SK-N-SH treated with all-trans-retinoic acid at 6 μM for 48 hours (cell line): ENCODE measurements at regions not wholly inside any gene's neighbourhood (a gene's known extent, or its start where the extent isn't known, plus 50 kb on each side); places are given as distances from the start of the nearest gene placed in this dataset.

ENCODE experiments used
- BACH2 ChIP-seq: fragments of 250-450 bp; sonication (Bioruptor Pico); IDR thresholded peaks from 2 replicates; pipeline ENCODE4 v1.9.0; 2021; ENCODE audit warnings: mild to moderate bottlenecking, borderline replicate concordance
- CREB5 ChIP-seq: fragments of 250-450 bp; sonication (Bioruptor Pico); IDR thresholded peaks from 2 replicates; pipeline ENCODE4 v1.5.1; 2020; ENCODE audit warnings: low read depth, mild to moderate bottlenecking, moderate library complexity
- CSDC2 ChIP-seq: fragments of 250-450 bp; sonication (Bioruptor Pico); IDR thresholded peaks from 2 replicates; pipeline ENCODE4 v1.5.0; 2020; ENCODE audit warnings: mild to moderate bottlenecking, moderate library complexity
- ESRRG ChIP-seq: fragments of 250-450 bp; sonication (Bioruptor Pico); IDR thresholded peaks from 2 replicates; pipeline ENCODE4 v1.6.1; 2021; ENCODE audit warnings: mild to moderate bottlenecking
- GLIS3 ChIP-seq: fragments of 250-450 bp; sonication (Bioruptor Pico); IDR thresholded peaks from 2 replicates; pipeline ENCODE4 v1.5.0; 2020; ENCODE audit warnings: mild to moderate bottlenecking, moderate library complexity
- OSR1 ChIP-seq: fragments of 250-450 bp; sonication (Bioruptor Pico); IDR thresholded peaks from 2 replicates; pipeline ENCODE4 v1.8.0; 2022; ENCODE audit warnings: moderate library complexity, mild to moderate bottlenecking, inconsistent platforms
- RARB ChIP-seq: fragments of 250-450 bp; sonication (Bioruptor Pico); IDR thresholded peaks from 2 replicates; pipeline ENCODE4 v1.8.0; 2021; ENCODE audit warnings: mild to moderate bottlenecking, moderate library complexity
- TCF4 ChIP-seq: fragments of 250-450 bp; sonication (Bioruptor Pico); IDR thresholded peaks from 2 replicates; pipeline ENCODE4 v1.8.0; 2021; ENCODE audit warnings: mild to moderate bottlenecking, moderate library complexity, borderline replicate concordance
- ZFP3 ChIP-seq: fragments of 250-450 bp; sonication (Bioruptor Pico); IDR thresholded peaks from 2 replicates; pipeline ENCODE4 v1.5.0; 2020; ENCODE audit warnings: mild to moderate bottlenecking, moderate library complexity
- ZFP30 ChIP-seq: fragments of 450-650 bp; formaldehyde crosslinking; IDR thresholded peaks from 2 replicates; pipeline ENCODE4 v1.5.0; 2022; ENCODE audit warnings: mild to moderate bottlenecking, moderate library complexity
- TF ChIP-seq, protein P1 (sequence below): fragments of 250-450 bp; sonication (Bioruptor Pico); IDR thresholded peaks from 2 replicates; pipeline ENCODE4 v1.8.0; 2020; ENCODE audit warnings: mild to moderate bottlenecking, moderate library complexity, borderline replicate concordance

DNA sequence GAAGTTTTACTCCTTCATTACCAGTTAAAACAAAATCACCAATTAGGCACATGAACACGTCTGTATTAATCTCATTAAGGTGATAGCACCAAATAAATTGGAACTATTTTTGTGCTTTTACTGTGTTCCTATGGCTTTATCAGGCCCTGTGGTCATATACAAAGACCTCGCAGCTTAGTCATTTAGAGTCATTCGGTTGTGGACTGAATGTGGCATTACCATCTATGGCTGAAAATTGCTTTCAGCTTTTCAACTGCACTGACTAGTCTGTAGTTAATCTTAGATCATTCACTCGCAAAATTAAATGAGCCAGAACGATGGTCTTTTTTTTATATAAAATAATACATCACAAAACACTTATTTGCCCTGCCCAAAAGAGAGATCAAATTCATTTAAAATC, 601.7 kb downstream of the NR4A2 start:
- TF ChIP-seq ESRRG (no peak), BACH2 (CRISPR knock-in tag) (no peak), CREB5 (no peak), TCF4 (CRISPR knock-in tag) (no peak), GLIS3 (CRISPR knock-in tag) (no peak), ZFP30 (no peak), RARB (no peak), CSDC2 (CRISPR knock-in tag) (no peak), ZFP3 (CRISPR knock-in tag) (no peak), OSR1 (no peak)
- TF ChIP-seq, protein P1, sequence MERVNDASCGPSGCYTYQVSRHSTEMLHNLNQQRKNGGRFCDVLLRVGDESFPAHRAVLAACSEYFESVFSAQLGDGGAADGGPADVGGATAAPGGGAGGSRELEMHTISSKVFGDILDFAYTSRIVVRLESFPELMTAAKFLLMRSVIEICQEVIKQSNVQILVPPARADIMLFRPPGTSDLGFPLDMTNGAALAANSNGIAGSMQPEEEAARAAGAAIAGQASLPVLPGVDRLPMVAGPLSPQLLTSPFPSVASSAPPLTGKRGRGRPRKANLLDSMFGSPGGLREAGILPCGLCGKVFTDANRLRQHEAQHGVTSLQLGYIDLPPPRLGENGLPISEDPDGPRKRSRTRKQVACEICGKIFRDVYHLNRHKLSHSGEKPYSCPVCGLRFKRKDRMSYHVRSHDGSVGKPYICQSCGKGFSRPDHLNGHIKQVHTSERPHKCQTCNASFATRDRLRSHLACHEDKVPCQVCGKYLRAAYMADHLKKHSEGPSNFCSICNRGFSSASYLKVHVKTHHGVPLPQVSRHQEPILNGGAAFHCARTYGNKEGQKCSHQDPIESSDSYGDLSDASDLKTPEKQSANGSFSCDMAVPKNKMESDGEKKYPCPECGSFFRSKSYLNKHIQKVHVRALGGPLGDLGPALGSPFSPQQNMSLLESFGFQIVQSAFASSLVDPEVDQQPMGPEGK (CRISPR knock-in tag): no peak
